HG03196 (cell line): ENCODE measurements at regions not wholly inside any gene's neighbourhood (a gene's known extent, or its start where the extent isn't known, plus 50 kb on each side); places are given as distances from the start of the nearest gene placed in this dataset.

ENCODE experiments used
- ATAC-seq: cut with Tn5 transposase; IDR thresholded peaks from one replicate; pipeline ENCODE4 v1.9.1; 2021; ENCODE audit not compliant: unreplicated experiment

DNA sequence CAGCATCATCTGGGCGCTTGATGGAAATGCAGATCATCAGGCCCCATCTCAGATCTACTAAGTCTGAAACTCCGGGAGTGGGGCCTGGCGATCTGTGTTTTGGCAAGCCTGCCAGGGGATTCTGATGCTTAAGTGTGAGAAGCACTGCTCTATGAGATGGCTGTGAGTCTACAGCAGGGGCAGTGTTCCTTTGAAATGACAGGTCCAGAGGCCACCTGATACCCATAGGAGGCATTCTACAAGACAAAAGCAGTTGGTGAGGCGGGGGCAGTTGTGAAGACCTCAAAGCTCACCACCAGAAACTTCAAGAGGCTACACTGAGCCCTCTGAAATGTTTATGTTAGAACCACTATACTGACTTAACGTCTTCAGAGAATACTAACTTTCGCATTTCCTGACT is 86.9 kb upstream of the SPATA31D4 start:
- no peak for ATAC-seq

DNA sequence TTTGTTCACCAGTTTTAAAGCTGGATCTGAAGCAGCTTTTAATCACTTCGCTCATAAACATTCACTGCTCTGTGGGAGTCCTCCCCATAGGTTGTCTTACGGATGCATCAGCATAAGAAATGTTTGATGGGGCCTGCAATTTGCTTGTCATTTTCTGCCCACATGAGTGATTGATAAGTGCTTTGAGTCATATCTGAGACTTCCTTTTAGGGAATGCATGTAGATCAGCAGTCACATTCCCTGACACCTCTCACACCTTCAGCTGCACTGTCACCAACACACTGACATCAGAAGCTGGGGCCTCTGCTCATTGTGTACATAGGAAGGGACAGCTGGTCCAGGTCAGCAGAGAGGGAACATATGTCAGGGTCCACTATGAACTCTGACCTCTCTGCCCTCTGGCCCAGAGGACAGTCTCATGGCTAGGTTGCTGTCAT is 84.1 kb upstream of the SPATA31D4 start:
- ATAC-seq = no peak

DNA sequence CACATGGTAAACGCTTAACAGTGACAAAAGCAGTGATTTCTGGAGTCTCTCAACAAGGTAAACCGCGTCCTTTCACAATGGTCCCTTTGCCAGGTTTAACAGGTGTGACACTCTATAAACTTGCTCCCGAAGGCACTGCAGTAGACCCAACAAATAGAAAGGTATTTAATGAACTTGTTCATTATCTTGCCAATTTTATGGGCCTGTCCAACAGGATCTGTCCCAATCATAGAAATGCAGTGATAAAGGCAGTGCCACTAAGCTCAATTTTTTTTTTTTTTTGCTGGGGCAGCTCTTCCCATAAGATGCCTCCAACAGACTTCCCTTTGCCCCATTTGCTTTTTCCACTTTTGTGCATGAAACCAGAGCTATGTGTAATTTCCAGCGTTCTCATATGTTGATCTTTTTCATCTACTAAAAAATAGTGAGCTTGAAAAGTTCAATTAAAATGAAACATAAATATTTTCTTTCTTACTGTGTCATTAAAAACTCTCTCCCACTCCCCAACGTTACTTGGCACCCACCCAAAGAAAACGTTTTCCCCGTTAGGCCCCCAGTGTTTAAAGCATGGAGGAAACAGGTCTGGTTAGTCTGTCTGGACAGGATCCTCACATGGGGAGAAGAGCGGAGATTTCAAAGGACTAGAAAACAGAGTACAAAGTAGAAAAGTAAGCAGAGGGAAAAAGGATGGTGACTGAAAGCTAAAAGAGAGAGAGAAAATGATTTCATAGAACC is 80.9 kb upstream of the SPATA31D4 start:
- no peak for ATAC-seq

DNA sequence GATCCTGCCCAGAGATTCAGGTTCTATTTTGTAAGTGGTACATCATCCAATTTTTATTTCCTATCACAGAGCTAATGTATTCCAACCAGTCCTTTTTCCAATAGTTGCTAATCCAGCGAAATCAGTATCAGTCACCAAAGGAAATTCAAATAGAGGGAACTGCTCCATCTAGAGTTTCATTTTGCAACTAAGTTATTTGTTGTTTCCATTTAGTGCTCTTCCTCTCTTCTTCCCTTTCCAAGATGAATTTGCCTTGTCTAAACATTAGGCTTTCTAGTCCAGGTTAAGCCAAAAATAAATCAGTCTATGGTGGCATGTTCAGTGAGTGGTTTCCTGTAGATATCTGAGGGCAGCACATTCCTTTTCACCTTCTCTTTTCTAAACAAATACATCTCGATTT is 79.8 kb upstream of the SPATA31D4 start:
- ATAC-seq = no peak

DNA sequence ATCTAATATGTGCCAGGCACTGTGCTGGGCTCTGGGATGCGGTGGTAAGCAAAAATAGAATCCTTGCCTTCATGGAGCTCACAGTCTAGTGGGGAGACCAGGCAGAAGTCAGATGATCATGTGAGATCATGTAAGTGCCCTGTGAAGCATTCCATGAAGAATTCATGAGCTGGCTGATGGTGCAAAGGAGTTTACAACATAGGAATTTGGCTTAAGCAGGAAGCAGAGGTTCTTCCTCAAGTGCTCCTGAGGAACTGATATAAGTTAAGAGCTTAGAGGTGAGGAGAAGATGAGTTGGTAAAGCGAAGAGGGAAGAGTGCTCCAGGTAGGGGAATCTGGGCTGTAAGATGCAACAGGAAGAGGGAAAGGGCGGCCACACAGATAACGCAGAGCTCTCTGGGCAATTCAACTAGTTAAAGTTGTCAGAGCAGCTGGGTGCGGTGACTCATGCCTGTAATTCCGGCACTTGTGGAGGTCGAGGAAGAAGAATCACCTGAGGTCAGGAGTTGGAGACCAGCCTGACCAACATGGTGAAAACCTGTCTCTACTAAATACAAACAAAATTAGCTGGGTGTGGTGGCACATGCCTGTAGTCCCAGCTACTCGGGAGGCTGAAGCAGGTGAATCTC is 78.5 kb upstream of the SPATA31D4 start:
- no peak for ATAC-seq

DNA sequence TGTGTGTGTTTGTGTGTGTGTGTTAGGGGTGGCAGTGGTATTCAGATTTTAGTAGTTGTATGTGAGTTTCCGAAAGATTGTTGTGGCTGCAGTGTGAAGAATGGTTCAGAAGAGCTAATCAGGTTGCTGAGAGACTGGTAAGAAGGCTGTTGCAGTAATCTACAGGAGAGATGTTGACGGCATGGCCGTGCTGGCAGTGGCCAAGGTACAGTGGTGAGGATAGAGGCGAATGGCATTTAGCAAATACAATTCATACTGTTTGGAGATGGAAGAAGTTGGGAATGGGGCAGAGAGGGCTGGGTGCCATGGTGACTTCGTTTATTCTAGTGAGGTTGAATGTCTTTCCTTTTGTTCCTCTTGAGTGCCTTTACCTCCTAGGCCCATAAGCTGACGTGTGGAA is 77.5 kb upstream of the SPATA31D4 start:
- no peak for ATAC-seq

DNA sequence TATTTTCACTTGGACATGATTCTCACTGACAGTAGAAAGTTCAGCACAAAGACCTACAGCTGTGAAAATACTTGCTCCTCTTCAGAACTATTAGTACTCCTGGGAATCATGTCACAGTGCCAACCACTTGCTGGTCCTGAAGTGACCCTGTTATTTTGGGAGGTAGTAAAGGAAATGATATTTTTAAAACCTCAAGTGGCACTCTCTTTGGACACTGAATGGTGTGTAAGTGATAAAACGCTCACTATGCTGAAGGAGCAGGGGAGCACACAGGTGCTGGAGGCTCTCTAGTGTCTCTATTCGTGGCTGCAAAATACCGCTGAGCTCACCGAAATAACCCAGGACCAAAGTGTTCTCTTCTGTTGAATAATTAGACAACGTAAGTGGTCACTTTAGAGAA is 76.9 kb upstream of the SPATA31D4 start:
- no peak for ATAC-seq

DNA sequence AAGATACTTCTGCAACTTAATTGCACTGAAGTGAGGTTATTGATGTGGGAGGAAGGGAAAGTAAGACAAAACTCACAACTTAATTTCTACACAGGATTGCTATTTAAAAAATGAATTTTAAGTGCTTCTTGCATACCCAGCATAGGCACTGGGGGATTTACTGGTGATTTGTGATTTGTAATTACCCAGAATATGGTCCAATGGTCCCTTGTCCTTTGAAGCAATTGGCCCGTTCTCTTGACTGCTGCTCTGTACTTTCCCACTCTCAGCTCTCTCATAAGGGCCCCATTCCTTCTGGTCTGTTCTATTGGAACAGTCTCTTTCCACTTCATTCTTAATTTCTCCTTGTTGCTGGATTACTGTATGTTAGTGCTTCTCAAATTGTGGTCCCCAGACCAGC is 75.4 kb upstream of the SPATA31D4 start:
- no peak for ATAC-seq

DNA sequence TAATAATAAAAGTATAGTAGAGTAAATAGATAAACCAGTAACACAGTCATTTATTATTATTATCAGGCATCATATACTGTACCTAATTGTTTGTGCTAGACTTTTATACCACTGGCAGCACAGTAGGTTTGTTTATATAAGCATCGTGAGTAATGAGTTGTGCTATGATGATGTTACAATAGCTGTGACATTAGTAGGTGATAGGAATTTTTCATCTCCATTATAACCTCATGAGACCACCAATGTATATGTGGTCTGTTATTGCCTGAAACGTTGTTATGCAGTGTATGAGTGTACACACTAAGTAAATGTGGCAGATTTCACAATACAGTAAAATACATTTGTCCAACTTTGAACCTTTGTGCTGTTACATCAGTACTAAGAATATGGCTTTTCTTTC is 72.7 kb upstream of the SPATA31D4 start:
- no peak for ATAC-seq

DNA sequence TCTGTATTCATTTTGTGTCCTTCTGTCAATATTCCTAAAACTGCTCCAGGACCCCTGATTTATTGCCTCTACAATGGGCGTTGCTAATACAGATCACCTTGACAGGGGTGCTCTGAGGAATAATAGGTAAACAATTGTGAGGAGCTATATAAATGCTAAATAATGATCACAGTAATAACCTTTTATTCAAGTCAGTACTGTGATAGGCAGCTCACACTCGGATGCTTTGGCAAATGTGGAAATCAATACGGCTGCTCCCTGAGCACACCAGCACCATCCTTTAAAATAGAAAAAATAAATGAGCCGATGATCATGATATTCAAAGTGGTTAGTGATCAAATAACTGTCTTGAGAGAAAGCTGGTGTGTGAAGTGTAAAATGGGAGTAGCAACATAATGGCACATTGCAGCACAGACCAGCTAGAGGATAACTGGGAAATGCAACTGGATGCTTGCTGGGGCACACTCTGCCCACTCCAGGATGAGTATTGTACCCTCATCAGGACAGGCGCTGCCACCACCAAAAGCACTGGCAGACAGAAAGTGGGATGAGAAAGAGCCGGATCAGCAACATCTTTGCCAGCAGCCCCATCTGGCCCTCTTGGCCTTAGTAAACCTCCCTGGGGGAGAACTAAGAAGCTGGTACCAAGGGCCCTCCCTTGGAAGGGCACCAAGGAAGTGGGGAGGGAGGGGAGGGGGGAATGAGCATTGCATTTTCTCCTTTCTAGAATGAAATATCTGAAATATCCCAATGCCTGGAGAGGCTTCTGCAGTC is 69.4 kb upstream of the SPATA31D4 start:
- no peak for ATAC-seq

DNA sequence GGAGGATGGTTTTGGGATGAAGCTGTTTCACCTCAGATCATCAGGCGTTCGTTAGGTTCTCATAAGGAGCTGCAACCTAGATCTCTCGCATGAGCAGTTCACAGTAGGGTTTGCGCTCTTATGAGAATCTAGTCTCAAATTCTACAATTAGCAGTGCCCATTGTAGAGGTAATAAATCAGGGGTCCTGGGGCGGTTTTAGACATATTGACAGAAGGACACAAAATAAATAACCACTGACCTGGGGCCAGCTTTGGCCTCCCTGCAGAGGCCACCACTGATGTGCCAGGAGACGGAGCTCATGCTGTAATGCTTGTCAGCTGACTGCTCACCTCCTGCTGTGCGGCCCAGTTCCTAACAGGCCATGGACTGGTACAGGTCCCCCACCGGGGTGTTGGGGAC is 67.6 kb upstream of the SPATA31D4 start:
- no peak for ATAC-seq

DNA sequence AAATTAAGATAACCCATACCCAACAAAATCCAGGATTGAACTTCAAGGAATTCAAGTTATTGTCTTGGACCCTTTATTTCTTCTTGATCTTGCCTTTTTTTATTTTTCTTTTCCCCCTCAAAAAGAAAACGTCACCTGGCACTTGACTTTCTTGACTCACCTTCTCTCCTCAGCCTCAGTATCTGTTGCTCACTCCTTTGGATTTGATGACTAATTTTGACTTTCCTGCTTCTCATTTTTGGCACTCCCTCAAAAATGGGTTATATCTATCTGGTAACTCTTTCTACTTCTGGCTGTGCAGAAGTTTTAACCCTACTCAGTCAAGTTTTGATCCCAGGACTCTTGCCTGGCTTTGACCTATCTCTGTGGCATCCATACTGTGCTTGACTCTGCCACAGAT is 66.6 kb upstream of the SPATA31D4 start:
- no peak for ATAC-seq

DNA sequence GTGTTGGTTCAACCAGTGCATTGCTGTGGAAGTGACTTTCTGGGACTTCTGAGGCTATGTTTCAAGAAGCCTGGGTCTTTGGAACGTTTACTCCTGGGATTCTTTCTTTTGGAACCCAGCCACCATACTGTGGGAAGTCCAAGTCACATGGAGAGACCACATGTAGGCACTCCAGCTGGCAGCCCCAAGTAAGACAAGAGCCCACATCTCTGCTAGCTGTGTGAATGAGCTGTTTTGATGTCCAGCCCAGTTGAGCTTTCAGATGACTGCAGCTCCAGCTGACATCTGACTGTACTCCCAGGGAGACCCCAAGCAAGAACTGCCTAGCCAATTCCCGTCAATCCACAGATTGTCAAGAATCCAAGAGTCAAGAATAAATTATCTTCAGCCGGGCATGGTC is 60.1 kb upstream of the SPATA31D4 start:
- no peak for ATAC-seq

DNA sequence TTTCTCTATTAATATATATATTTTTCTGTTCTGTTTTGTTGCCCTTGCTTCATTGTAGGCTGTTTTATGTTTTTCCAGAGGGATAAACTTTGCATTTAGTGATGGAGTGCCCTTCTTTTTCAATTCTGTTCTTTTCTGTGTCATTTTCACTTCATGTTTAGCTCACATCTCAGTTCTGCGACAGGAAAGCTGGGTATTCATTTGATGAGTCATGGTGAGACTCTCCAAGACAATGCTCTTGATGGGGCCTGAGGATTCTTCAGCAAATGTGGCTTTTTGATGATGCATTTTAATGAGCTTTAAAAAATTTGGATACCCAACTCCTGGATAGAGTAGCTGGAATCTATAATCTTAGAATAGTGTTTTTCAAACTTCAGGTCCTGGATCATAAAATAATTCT is 56.5 kb upstream of the SPATA31D4 start:
- no peak for ATAC-seq

DNA sequence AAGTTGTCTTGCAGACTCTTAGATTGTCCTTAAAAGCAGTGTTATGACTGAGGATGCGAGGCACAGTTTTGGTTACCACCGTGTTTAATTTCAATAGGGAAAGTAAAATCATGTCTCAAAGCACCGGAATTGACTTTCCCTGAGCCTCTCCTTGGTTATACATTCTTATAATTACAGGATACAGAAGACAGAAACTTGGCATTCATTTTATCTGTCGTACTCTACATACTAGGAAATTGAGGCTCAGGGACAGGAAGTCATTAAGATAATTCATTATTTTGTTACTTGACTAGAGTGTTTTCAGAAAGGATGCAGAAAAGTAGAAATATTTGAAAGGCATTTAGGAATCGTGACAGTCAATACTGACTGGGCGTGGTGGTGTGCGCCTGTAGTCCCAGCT is 54.0 kb upstream of the SPATA31D4 start:
- no peak for ATAC-seq

DNA sequence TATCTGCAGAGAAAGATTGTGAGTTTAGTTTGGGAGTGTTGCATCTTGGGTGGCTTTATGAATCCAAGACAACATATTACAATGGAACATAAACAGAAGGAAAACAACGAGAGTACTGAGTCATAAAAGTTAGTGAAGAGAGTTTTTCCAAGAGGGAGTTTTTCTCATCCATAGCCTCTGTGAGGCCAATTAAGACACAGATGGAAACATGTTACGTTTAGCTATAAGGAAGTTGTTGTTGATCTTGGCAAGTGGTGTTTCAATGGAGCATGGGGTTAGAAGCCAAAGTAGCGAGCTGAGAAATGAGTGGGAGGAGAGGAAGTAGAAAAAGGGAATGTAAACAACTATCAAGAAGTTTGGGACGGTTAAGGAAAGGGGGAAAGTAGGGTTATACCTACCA is 53.3 kb upstream of the SPATA31D4 start:
- no peak for ATAC-seq

DNA sequence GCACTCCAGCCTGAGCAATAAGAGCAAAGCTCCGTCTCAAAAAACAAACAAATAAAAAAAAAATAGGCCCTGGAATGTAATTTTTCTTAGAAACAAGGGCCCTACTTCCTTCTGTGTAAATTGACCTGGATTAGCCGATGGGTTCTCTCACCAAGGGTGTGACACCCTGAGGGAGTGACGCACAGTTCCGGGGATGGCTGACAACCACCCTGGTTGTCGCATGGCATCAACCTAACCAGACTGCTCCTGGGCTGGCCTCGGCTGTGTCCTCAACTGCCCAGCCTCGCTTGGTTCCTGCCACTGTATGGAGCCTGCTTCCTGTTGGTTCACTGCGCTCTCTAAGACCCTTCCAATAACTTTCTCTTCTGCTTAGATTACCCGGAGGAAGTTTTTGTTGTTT is 51.2 kb upstream of the SPATA31D4 start:
- ATAC-seq = no peak
